NCI-H2107 treated with DMSO at 0.1 percent for 48 hours (cell line): ENCODE measurements at regions not wholly inside any gene's neighbourhood (a gene's known extent, or its start where the extent isn't known, plus 50 kb on each side); places are given as distances from the start of the nearest gene placed in this dataset.
"Not testable (repeated sequence)": the region's sequence is repeated elsewhere in the genome, so short reads cannot be mapped to it uniquely, and the experiment has no call there.

ENCODE experiments used
- DNase-seq: peaks from one replicate; lab custom pipeline; 2025; ENCODE audit not compliant: unreplicated experiment; lab: John Stamatoyannopoulos, UW

DNA sequence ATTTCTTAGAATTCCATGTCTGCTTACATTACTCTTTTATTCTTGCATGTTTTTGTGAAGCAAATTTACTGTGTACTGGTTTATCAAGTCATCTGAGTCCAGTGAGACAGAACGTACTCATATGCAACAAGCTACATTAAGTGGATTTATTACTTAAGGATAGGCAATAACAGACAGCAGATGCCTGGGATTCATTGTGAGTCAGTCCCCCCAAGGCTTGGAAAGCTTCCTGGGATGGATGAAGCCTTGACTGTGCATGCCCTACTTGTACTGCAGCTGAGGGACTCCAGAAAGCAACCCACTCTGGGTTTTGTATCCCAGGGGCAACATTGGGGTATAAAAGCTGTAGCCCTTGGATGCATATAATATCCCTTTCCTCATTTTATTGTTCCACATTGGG, 113.4 kb upstream of the RAB18 start:
- no peak for DNase-seq

- no peak for DNase-seq
Measured at GRCh38 chr10:27388761-27389399, 115.2 kb upstream of the RAB18 start.

GRCh38 chr10:27383595-27384542, 120.2 kb upstream of the RAB18 start:
- DNase-seq = peak; percentile 25

- no peak for DNase-seq
Measured at GRCh38 chr10:27382176-27382575, 121.9 kb upstream of the RAB18 start.

GRCh38 chr10:27380929-27381358, 123.2 kb upstream of the RAB18 start:
- no peak for DNase-seq

GRCh38 chr10:27379041-27379440, 125.1 kb upstream of the RAB18 start:
- DNase-seq = not testable (repeated sequence)

- no peak for DNase-seq
Measured at GRCh38 chr10:27373566-27374160, 130.4 kb upstream of the RAB18 start.

GRCh38 chr10:27372095-27372494, 131.5 kb upstream of the ACBD5 start:
- no peak for DNase-seq

GRCh38 chr10:27371375-27371774, 130.8 kb upstream of the ACBD5 start:
- not testable (repeated sequence) for DNase-seq

- DNase-seq = no peak
Measured at GRCh38 chr10:27369880-27370279, 129.3 kb upstream of the ACBD5 start.

DNA sequence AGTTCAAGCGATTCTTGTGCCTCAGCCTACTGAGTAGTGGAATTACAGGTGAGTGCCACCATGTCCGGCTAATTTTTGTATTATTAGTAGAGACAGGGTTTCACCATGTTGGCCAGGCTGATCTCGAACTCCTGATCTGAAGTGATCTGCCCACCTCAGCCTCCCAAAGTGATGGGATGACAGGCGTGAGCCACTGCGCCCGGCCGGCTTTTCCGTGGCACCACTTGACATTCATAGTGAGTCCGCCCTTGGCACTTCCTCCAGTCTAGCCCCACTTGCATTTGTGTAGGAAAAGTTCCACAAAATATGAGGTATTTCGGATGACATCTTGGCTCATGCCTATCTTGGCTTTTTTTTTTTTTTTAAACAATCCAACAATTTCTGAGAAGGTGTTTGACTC, 128.1 kb upstream of the ACBD5 start:
- DNase-seq = no peak

GRCh38 chr10:27366769-27367168, 126.2 kb upstream of the ACBD5 start:
- DNase-seq = no peak

GRCh38 chr10:27364028-27364427, 123.4 kb upstream of the ACBD5 start:
- no peak for DNase-seq

GRCh38 chr10:27360581-27361172, 120.1 kb upstream of the ACBD5 start:
- peak; percentile 50 for DNase-seq

GRCh38 chr10:27359792-27360355, 119.3 kb upstream of the ACBD5 start:
- peak; percentile 13 for DNase-seq

- DNase-seq = no peak
Measured at GRCh38 chr10:27356738-27357137, 116.1 kb upstream of the ACBD5 start.

DNA sequence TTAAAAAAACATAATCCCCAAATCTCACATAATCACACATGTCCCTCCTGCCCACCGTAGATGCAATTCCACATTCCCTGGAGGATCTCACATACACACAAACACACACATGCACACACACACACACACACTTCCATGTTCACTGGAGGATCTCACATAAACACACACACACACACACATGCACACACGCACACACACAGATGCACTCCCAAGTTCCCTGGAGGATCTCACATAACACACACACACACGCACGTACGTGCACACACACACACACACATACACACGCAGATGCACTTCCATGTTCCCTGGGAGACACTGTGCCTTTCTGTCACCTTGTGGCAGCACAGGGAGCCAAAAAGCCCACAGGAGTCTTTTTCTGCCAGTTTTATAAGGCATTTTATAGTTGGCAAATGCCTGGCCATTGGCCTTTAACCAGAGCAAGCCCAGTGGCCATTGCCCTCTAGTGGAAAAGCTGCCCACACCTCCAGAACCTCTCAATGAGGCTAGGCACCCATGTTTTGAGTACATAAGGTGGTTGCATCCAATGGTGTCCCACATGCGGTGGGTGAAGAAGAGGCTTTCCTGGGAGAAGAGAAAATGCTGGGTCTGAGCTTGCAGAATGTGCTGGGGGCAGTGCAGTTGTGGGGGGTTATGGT, 115.4 kb upstream of the ACBD5 start:
- no peak for DNase-seq

DNA sequence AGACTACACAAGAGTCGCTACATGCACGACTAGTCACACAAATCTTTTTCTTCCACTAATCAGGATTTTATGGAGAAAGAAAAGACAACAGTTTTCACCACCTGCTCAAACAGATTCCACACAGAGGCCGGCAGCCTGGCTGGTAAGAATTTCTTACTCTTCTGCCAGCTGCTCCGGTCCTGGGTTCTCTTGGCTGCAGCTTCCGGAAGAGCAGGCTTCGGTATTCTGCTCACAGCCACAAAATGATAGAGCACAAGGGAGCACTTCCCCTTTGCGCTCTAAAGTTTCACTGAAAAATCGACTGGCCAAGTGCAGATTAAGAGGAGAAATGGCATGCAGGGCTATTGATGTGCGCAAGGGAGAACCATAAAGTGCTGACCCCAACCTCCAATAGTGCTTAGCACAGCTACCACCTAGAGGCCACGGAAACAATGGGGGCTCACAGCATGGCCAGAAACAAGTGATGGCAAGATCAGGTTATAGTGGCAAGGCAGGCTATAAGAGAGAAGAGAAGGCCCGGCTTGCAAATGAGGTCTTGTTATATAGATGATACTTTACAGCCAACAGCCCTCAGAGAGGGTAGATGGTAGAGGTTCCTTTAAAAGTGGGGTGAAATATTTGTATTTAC, 114.2 kb upstream of the ACBD5 start:
- not testable (repeated sequence) for DNase-seq

DNA sequence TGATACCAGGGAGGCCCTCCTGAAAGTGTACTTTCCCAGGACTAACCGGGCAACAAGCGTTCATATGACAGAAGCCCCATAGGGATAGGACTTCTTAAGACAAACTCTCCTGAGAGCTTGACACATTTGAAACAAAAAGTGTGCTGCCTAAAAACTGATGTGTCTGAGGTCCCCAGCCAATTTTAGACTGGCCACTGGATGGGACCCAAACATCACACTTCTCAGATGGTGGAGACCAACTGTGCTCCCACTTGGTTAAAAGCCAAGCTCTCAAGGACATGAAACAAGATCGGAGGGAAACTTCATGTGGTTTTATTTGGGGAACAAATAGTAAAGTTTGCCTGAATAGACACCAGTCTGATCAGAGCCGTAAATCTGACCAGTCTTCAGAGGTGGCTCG, 113.5 kb upstream of the ACBD5 start:
- DNase-seq = not testable (repeated sequence)

DNA sequence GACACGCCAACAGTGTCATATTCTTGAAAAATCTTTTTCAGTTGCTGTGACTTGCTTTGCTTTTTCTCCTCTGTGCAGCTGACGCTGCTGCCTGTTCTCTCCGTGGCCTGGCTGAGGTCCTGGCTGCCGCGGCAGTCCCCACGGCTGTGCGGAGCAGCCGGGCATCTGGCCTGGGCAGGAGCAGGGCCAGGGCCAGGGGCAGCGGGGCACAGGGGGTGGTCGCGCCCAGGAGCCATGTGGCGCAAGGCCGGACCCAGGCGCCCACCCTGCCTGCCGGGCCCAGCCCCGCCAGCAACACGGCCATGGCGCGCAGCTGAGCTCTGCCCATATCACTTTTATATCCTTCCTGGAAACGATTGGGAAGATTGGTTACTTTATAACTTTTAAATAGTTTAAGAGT, 109.4 kb upstream of the ACBD5 start:
- DNase-seq = no peak
